ENCODE measurements at regions not wholly inside any gene's neighbourhood (a gene's known extent, or its start where the extent isn't known, plus 50 kb on each side); places are given as distances from the start of the nearest gene placed in this dataset.

DNA sequence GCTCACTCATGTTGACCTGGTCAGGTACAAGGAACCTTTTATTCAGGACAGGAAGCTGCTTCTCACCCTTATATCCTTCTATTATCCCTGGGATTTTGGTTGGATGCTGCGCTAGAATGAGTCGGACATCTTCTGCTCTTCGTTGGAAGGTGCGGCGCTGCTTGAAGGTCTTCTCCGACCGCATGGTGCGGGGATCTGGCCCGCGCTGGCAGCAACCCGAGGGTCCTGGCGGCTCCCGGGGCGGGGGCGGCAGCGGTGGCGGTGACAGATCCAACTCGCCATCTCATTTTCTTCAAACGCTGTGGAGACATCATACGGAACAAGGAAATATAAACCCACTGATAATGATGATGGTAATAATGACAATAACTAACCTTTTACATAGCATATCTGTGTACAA, 126.3 kb downstream of the ATXN7L3B start:
- TF ChIP-seq ZNF101 (CRISPR knock-in tag; IDR thresholded peaks at IDR 0.05; ENCODE audit: borderline replicate concordance, low read depth) = no peak
- TF ChIP-seq, protein P1, sequence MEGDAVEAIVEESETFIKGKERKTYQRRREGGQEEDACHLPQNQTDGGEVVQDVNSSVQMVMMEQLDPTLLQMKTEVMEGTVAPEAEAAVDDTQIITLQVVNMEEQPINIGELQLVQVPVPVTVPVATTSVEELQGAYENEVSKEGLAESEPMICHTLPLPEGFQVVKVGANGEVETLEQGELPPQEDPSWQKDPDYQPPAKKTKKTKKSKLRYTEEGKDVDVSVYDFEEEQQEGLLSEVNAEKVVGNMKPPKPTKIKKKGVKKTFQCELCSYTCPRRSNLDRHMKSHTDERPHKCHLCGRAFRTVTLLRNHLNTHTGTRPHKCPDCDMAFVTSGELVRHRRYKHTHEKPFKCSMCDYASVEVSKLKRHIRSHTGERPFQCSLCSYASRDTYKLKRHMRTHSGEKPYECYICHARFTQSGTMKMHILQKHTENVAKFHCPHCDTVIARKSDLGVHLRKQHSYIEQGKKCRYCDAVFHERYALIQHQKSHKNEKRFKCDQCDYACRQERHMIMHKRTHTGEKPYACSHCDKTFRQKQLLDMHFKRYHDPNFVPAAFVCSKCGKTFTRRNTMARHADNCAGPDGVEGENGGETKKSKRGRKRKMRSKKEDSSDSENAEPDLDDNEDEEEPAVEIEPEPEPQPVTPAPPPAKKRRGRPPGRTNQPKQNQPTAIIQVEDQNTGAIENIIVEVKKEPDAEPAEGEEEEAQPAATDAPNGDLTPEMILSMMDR (CRISPR knock-in tag; IDR thresholded peaks at IDR 0.05) = no peak
- no peak for TF ChIP-seq SMARCC2 (IDR thresholded peaks at IDR 0.05)
- TF ChIP-seq FOSL2 (CRISPR knock-in tag; IDR thresholded peaks at IDR 0.05) = no peak

Measured in HepG2 (cell line).